Stimulated activated memory B cell treated with anti-CD40 and anti-IgM and Interleukin-4, amounts not matched to agents 10 μg/mL and 1 μg/mL and 100 μg/mL, for 72 hours (primary cell): ENCODE measurements at regions not wholly inside any gene's neighbourhood (a gene's known extent, or its start where the extent isn't known, plus 50 kb on each side); places are given as distances from the start of the nearest gene placed in this dataset.
"Not testable (repeated sequence)": the region's sequence is repeated elsewhere in the genome, so short reads cannot be mapped to it uniquely, and the experiment has no call there.

Experiments used
- ATAC-seq: fragments of 150-1000 bp; cut with Tn5 transposase; 2 replicates; pipeline ENCODE4 v1.10.0; 2021
- H3K27ac Mint-ChIP-seq: one replicate; pipeline ENCODE4 v1.8.0; 2022; ENCODE audit warnings: mild to moderate bottlenecking, mixed read lengths
- H3K27me3 Mint-ChIP-seq: one replicate; pipeline ENCODE4 v1.8.0; 2022; ENCODE audit warnings: mixed read lengths
- H3K36me3 Mint-ChIP-seq: one replicate; pipeline ENCODE4 v1.8.0; 2022; ENCODE audit warnings: mixed read lengths
- H3K4me1 Mint-ChIP-seq: one replicate; pipeline ENCODE4 v1.8.0; 2022; ENCODE audit warnings: mixed read lengths
- H3K4me3 Mint-ChIP-seq: one replicate; pipeline ENCODE4 v1.8.0; 2022; ENCODE audit warnings: mild to moderate bottlenecking, moderate library complexity, mixed read lengths
- H3K9me3 Mint-ChIP-seq: one replicate; pipeline ENCODE4 v1.8.0; 2022; ENCODE audit warnings: mixed read lengths

GRCh38 chr5:40359093-40359492, 320.6 kb upstream of the PTGER4 start:
- H3K4me1 Mint-ChIP-seq: no peaks in the 10 kb centered on the region

GRCh38 chr5:40356248-40356647, 323.5 kb upstream of the PTGER4 start:
- Mint-ChIP-seq H3K27me3 (no peaks in the 10 kb centered on the region), H3K4me3 (no peak overlapping the region), H3K36me3 (no peaks in the 10 kb centered on the region), H3K4me1 (no peaks in the 10 kb centered on the region), H3K9me3 (peaks cover 1% of the 10 kb centered on the region), H3K27ac (no peak overlapping the region)
- no peak for ATAC-seq

More at GRCh38 chr5:40359093-40359492, 320.6 kb upstream of the PTGER4 start:
- Mint-ChIP-seq H3K27me3 (no peaks in the 10 kb centered on the region), H3K4me3 (no peak overlapping the region), H3K27ac (no peak overlapping the region), H3K36me3 (no peaks in the 10 kb centered on the region), H3K9me3 (peaks cover 2% of the 10 kb centered on the region)
- ATAC-seq: no peak

- Mint-ChIP-seq H3K27ac (no peak overlapping the region), H3K4me3 (no peak overlapping the region), H3K27me3 (no peaks in the 10 kb centered on the region), H3K9me3 (peaks cover 5% of the 10 kb centered on the region), H3K36me3 (peaks cover 2% of the 10 kb centered on the region), H3K4me1 (no peaks in the 10 kb centered on the region)
- no peak for ATAC-seq
These were observed 323.9 kb upstream of the PTGER4 start for GRCh38 chr5:40355846-40356245.

- ATAC-seq: peak; percentile 47
- Mint-ChIP-seq H3K9me3 (peaks cover 10% of the 10 kb centered on the region), H3K4me1 (no peaks in the 10 kb centered on the region), H3K4me3 (no peak overlapping the region), H3K27ac (no peak overlapping the region), H3K36me3 (peaks cover 8% of the 10 kb centered on the region), H3K27me3 (no peaks in the 10 kb centered on the region)
These were observed 324.5 kb upstream of the PTGER4 start for GRCh38 chr5:40355181-40355580.

GRCh38 chr5:40354171-40354570, 325.5 kb upstream of the PTGER4 start:
- Mint-ChIP-seq H3K36me3 (peaks cover 19% of the 10 kb centered on the region), H3K4me3 (no peak overlapping the region), H3K27me3 (no peaks in the 10 kb centered on the region), H3K9me3 (peaks cover 18% of the 10 kb centered on the region), H3K27ac (no peak overlapping the region), H3K4me1 (no peaks in the 10 kb centered on the region)
- ATAC-seq: no peak

- Mint-ChIP-seq H3K4me3 (no peak overlapping the region), H3K36me3 (peaks cover 21% of the 10 kb centered on the region), H3K4me1 (no peaks in the 10 kb centered on the region), H3K27ac (no peak overlapping the region), H3K9me3 (peaks cover 22% of the 10 kb centered on the region), H3K27me3 (no peaks in the 10 kb centered on the region)
- ATAC-seq: no peak
These were observed 326.3 kb upstream of the PTGER4 start for GRCh38 chr5:40353442-40353841.

- H3K4me3 Mint-ChIP-seq: no peak overlapping the region
- H3K9me3 Mint-ChIP-seq: peaks cover 25% of the 10 kb centered on the region
- no peak overlapping the region for H3K27ac Mint-ChIP-seq
These were observed 331.6 kb upstream of the PTGER4 start for GRCh38 chr5:40347981-40348725.

GRCh38 chr5:40346901-40347300, 332.8 kb upstream of the PTGER4 start:
- ATAC-seq: no peak
- no peak overlapping the region for H3K27ac Mint-ChIP-seq
- H3K9me3 Mint-ChIP-seq: peaks cover 25% of the 10 kb centered on the region
- no peaks in the 10 kb centered on the region for H3K27me3 Mint-ChIP-seq
- H3K4me1 Mint-ChIP-seq: no peaks in the 10 kb centered on the region
- peaks cover 21% of the 10 kb centered on the region for H3K36me3 Mint-ChIP-seq
- no peak overlapping the region for H3K4me3 Mint-ChIP-seq

More at GRCh38 chr5:40347981-40348725, 331.6 kb upstream of the PTGER4 start:
- no peaks in the 10 kb centered on the region for H3K27me3 Mint-ChIP-seq
- peaks cover 21% of the 10 kb centered on the region for H3K36me3 Mint-ChIP-seq
- H3K4me1 Mint-ChIP-seq: no peaks in the 10 kb centered on the region
- no peak for ATAC-seq

GRCh38 chr5:40338434-40338833, 341.3 kb upstream of the PTGER4 start:
- not testable (repeated sequence) for ATAC-seq, H3K4me3 Mint-ChIP-seq, H3K27ac Mint-ChIP-seq, H3K27me3 Mint-ChIP-seq, H3K4me1 Mint-ChIP-seq
- peaks cover 14% of the 10 kb centered on the region for H3K36me3 Mint-ChIP-seq
- peaks cover 14% of the 10 kb centered on the region for H3K9me3 Mint-ChIP-seq

GRCh38 chr5:40334242-40334635, 345.5 kb upstream of the PTGER4 start:
- peaks cover 5% of the 10 kb centered on the region for H3K36me3 Mint-ChIP-seq
- no peak for ATAC-seq
- H3K4me3 Mint-ChIP-seq: no peak overlapping the region
- H3K4me1 Mint-ChIP-seq: no peaks in the 10 kb centered on the region
- peaks cover 9% of the 10 kb centered on the region for H3K27me3 Mint-ChIP-seq
- peaks cover 3% of the 10 kb centered on the region for H3K9me3 Mint-ChIP-seq
- H3K27ac Mint-ChIP-seq: no peak overlapping the region

- ATAC-seq: no peak
- no peak overlapping the region for H3K27ac Mint-ChIP-seq
- H3K36me3 Mint-ChIP-seq: peaks cover 5% of the 10 kb centered on the region
- H3K27me3 Mint-ChIP-seq: peaks cover 9% of the 10 kb centered on the region
- H3K4me3 Mint-ChIP-seq: no peak overlapping the region
- peaks cover 3% of the 10 kb centered on the region for H3K9me3 Mint-ChIP-seq
- no peaks in the 10 kb centered on the region for H3K4me1 Mint-ChIP-seq
These were observed 346.1 kb upstream of the PTGER4 start for GRCh38 chr5:40333459-40334241.

- Mint-ChIP-seq H3K36me3 (peaks cover 5% of the 10 kb centered on the region), H3K9me3 (peaks cover 3% of the 10 kb centered on the region), H3K27ac (no peak overlapping the region), H3K4me1 (no peaks in the 10 kb centered on the region), H3K27me3 (peaks cover 9% of the 10 kb centered on the region), H3K4me3 (no peak overlapping the region)
- ATAC-seq: no peak
These were observed 346.7 kb upstream of the PTGER4 start for GRCh38 chr5:40332970-40333369.

GRCh38 chr5:40331616-40332015, 348.1 kb upstream of the PTGER4 start:
- Mint-ChIP-seq H3K27ac (no peak overlapping the region), H3K36me3 (no peaks in the 10 kb centered on the region), H3K4me3 (no peak overlapping the region), H3K27me3 (peaks cover under 1% of the 10 kb centered on the region), H3K9me3 (no peaks in the 10 kb centered on the region), H3K4me1 (no peaks in the 10 kb centered on the region)
- no peak for ATAC-seq

- Mint-ChIP-seq H3K4me1 (peaks cover 12% of the 10 kb centered on the region), H3K27ac (no peak overlapping the region), H3K27me3 (no peaks in the 10 kb centered on the region), H3K9me3 (no peaks in the 10 kb centered on the region), H3K4me3 (no peak overlapping the region), H3K36me3 (no peaks in the 10 kb centered on the region)
- no peak for ATAC-seq
These were observed 358.2 kb upstream of the PTGER4 start for GRCh38 chr5:40321514-40321913.

- Mint-ChIP-seq H3K9me3 (no peaks in the 10 kb centered on the region), H3K27me3 (no peaks in the 10 kb centered on the region), H3K27ac (no peak overlapping the region), H3K4me1 (peaks cover 6% of the 10 kb centered on the region), H3K36me3 (no peaks in the 10 kb centered on the region), H3K4me3 (no peak overlapping the region)
- no peak for ATAC-seq
These were observed 361.3 kb upstream of the PTGER4 start for GRCh38 chr5:40318395-40318794.

- no peaks in the 10 kb centered on the region for H3K9me3 Mint-ChIP-seq
- no peak overlapping the region for H3K27ac Mint-ChIP-seq
- no peak for ATAC-seq
- no peaks in the 10 kb centered on the region for H3K27me3 Mint-ChIP-seq
- no peaks in the 10 kb centered on the region for H3K4me1 Mint-ChIP-seq
- H3K36me3 Mint-ChIP-seq: no peaks in the 10 kb centered on the region
- no peak overlapping the region for H3K4me3 Mint-ChIP-seq
These were observed 362.7 kb upstream of the PTGER4 start for GRCh38 chr5:40317023-40317422.
